Ishikawa (cell line): ENCODE measurements at regions not wholly inside any gene's neighbourhood (a gene's known extent, or its start where the extent isn't known, plus 50 kb on each side); places are given as distances from the start of the nearest gene placed in this dataset.

Experiments
- CREB1 ChIP-seq: IDR thresholded peaks from 2 replicates; pipeline ENCODE4 v1.6.1; 2012; ENCODE audit warnings: low read depth
- EGR1 ChIP-seq: IDR thresholded peaks from 2 replicates; pipeline ENCODE4 v1.6.1; 2012
- EP300 ChIP-seq: IDR thresholded peaks from 2 replicates; pipeline ENCODE4 v1.6.1; 2012; ENCODE audit warnings: borderline replicate concordance
- FOXM1 ChIP-seq: IDR thresholded peaks from 2 replicates; pipeline ENCODE4 v1.6.1; 2012; ENCODE audit warnings: low read depth, borderline replicate concordance
- NFIC ChIP-seq: IDR thresholded peaks from 2 replicates; pipeline ENCODE4 v1.6.1; 2012
- RAD21 ChIP-seq: IDR thresholded peaks from 2 replicates; pipeline ENCODE4 v1.6.1; 2012; ENCODE audit warnings: low read depth
- TAF1 ChIP-seq: IDR thresholded peaks from 2 replicates; pipeline ENCODE4 v1.6.1; 2012; ENCODE audit warnings: low read depth, mild to moderate bottlenecking
- TCF12 ChIP-seq: IDR thresholded peaks from 2 replicates; pipeline ENCODE4 v1.6.1; 2012; ENCODE audit warnings: low read depth
- TEAD4 ChIP-seq: IDR thresholded peaks from 2 replicates; pipeline ENCODE4 v1.6.1; 2012
- USF1 ChIP-seq: IDR thresholded peaks from 2 replicates; pipeline ENCODE4 v1.6.1; 2012
- YY1 ChIP-seq: IDR thresholded peaks from 2 replicates; pipeline ENCODE4 v1.6.1; 2012; ENCODE audit warnings: low read depth
- ZBTB7A ChIP-seq: IDR thresholded peaks from 2 replicates; pipeline ENCODE4 v1.6.1; 2012; ENCODE audit warnings: low read depth

DNA sequence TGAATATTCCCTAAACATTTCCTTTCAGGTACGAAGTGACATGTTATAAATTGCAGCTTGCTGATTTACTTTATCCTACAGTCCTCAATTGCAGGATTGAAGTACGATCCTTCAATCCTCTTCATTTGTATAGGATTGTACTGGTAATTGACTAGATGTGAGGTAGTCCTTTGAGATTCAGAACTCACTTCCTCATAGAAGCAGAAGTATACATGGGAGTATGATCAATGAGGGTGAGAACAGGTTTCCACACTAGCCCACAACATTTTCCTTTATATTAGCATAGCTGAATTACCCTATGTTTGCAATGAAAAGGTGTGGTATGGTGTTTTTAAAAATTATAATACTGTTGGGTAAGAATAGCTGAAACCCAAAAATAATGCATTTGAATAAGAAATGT lies 160.0 kb upstream of the UMPS start:
- TF ChIP-seq TEAD4: no peak
- no peak for TF ChIP-seq EGR1
- no peak for TF ChIP-seq TAF1
- no peak for TF ChIP-seq EP300
- TF ChIP-seq YY1: no peak
- TF ChIP-seq FOXM1: no peak
- no peak for TF ChIP-seq CREB1
- TF ChIP-seq USF1: no peak
- TF ChIP-seq TCF12: no peak
- TF ChIP-seq NFIC: no peak
- TF ChIP-seq RAD21: no peak
- TF ChIP-seq ZBTB7A: no peak
